Gastrocnemius medialis (tissue), 4 donors: ENCODE measurements at regions not wholly inside any gene's neighbourhood (a gene's known extent, or its start where the extent isn't known, plus 50 kb on each side); places are given as distances from the start of the nearest gene placed in this dataset.
"Not testable (repeated sequence)": the region's sequence is repeated elsewhere in the genome, so short reads cannot be mapped to it uniquely, and the experiment has no call there.

Source experiments
- CTCF ChIP-seq, 5 experiments: fragments of 450-650 bp in 3 of 5; fragments of 200-600 bp in 2 of 5; sonication (generic) in 2 of 5; IDR thresholded peaks in 4 of 5; conservative IDR thresholded peaks in 1 of 5; 1 replicate in 4 of 5; 2 replicates in 1 of 5; pipeline ENCODE4 v1.5.1; 2016 to 2019; ENCODE audit warnings: antibody characterized with exemption in 5 of 5, mild to moderate bottlenecking in 3 of 5, moderate library complexity in 3 of 5
- POLR2A ChIP-seq, 2 donors: fragments of 450-650 bp; IDR thresholded peaks; one replicate each; pipeline ENCODE4 v1.6.1; 2017; ENCODE audit warnings: antibody characterized with exemption in 2 of 2, mild to moderate bottlenecking in 2 of 2, moderate library complexity in 2 of 2

- not testable (repeated sequence) for TF ChIP-seq POLR2A (IDR thresholded peaks at IDR 0.05); CTCF (IDR thresholded peaks at IDR 0.05 in 4 of 5, conservative IDR thresholded peaks at IDR 0.05 in 1 of 5)
Observed at GRCh38 chr16:21537598-21537997, 61.8 kb upstream of the METTL9 start.
